Keratinocyte (primary cell): ENCODE measurements at regions not wholly inside any gene's neighbourhood (a gene's known extent, or its start where the extent isn't known, plus 50 kb on each side); places are given as distances from the start of the nearest gene placed in this dataset.

Source experiments
- EZH2 ChIP-seq: IDR thresholded peaks from one replicate; pipeline ENCODE4 v1.6.1; 2012; ENCODE audit warnings: inconsistent platforms, mild to moderate bottlenecking, low read length, moderate library complexity
- TF ChIP-seq, protein P1 (sequence below), 3 experiments: IDR thresholded peaks in 1 of 3; conservative IDR thresholded peaks in 1 of 3; optimal IDR thresholded peaks in 1 of 3; 2 replicates in 2 of 3; 3 replicates in 1 of 3; pipeline versions ENCODE3 to v1.5.1; 2011; ENCODE audit warnings: low read length in 3 of 3, mild to moderate bottlenecking in 3 of 3, moderate library complexity in 2 of 3, control low read depth in 1 of 3, inconsistent platforms in 1 of 3; ENCODE audit not compliant: insufficient read depth in 2 of 3; ENCODE audit errors: extremely low read depth in 1 of 3

DNA sequence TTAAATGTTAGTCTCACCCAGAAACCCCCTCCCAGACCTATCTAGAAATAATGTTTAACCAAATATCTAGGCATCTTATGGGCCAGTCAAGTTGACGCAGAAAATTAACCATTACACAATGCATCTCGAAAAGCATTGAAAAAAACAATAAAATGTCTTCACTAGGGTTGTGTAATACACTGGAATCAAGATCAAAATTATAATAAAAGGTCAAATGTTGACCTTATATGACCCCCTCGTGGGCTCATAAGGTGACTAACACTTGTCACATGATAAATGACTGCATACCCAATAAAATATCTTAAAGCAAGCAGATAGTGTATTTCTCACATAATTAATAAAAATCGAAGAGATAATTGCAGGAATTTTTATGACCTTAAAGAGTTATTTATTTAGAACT is 447.9 kb upstream of the DSEL start:
- TF ChIP-seq, protein P1, sequence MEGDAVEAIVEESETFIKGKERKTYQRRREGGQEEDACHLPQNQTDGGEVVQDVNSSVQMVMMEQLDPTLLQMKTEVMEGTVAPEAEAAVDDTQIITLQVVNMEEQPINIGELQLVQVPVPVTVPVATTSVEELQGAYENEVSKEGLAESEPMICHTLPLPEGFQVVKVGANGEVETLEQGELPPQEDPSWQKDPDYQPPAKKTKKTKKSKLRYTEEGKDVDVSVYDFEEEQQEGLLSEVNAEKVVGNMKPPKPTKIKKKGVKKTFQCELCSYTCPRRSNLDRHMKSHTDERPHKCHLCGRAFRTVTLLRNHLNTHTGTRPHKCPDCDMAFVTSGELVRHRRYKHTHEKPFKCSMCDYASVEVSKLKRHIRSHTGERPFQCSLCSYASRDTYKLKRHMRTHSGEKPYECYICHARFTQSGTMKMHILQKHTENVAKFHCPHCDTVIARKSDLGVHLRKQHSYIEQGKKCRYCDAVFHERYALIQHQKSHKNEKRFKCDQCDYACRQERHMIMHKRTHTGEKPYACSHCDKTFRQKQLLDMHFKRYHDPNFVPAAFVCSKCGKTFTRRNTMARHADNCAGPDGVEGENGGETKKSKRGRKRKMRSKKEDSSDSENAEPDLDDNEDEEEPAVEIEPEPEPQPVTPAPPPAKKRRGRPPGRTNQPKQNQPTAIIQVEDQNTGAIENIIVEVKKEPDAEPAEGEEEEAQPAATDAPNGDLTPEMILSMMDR (optimal IDR thresholded peaks at IDR 0.05 in 1 of 3, IDR thresholded peaks at IDR 0.05 in 1 of 3, conservative IDR thresholded peaks at IDR 0.05 in 1 of 3; ENCODE audit: extremely low read depth in 1 of 3, insufficient read depth in 2 of 3, low read length in 3 of 3), result no peak
- no peak for TF ChIP-seq EZH2
